Breast epithelium (tissue), 4 donors: ENCODE measurements at regions not wholly inside any gene's neighbourhood (a gene's known extent, or its start where the extent isn't known, plus 50 kb on each side); places are given as distances from the start of the nearest gene placed in this dataset.

Experiments
- DNase-seq, 2 donors: peaks; one replicate each; pipeline ENCODE4 v3.0.0-alpha.2; 2019; ENCODE audit warnings: low spot score in 2 of 2
- H3K27ac ChIP-seq, 2 donors: fragments of 200-600 bp; sonication (generic) in 1 of 2; one replicate each; pipeline ENCODE4 v1.5.1; 2016 to 2019; ENCODE audit warnings: mild to moderate bottlenecking in 1 of 2
- H3K27me3 ChIP-seq, 2 donors: fragments of 200-600 bp; sonication (generic) in 1 of 2; one replicate each; pipeline versions ENCODE4 v1.5.1 to v1.6.0; 2017 to 2019; ENCODE audit warnings: control low read depth in 1 of 2, mild to moderate bottlenecking in 1 of 2
- H3K36me3 ChIP-seq: fragments of 200-600 bp; one replicate; pipeline ENCODE4 v1.5.1; 2019
- H3K4me1 ChIP-seq, 2 donors: fragments of 200-600 bp; sonication (generic); one replicate each; pipeline ENCODE4 v1.5.1; 2016 to 2019; ENCODE audit warnings: control low read depth in 1 of 2
- H3K4me3 ChIP-seq, 3 donors: fragments of 200-600 bp; sonication (generic); 1 replicate in 2 of 3; 2 replicates in 1 of 3; pipeline ENCODE4 v1.5.1; 2016 to 2019; ENCODE audit warnings: mild to moderate bottlenecking in 3 of 3, moderate library complexity in 2 of 3
- H3K9me3 ChIP-seq, 2 donors: fragments of 200-600 bp; sonication (generic) in 1 of 2; one replicate each; pipeline ENCODE4 v1.5.1; 2016 to 2019; ENCODE audit warnings: control low read depth in 1 of 2
- CTCF ChIP-seq, 3 donors: fragments of 450-650 bp; IDR thresholded peaks; one replicate each; pipeline ENCODE4 v1.5.1; 2016 to 2017; ENCODE audit warnings: antibody characterized with exemption in 3 of 3, mild to moderate bottlenecking in 3 of 3, moderate library complexity in 3 of 3
- POLR2A ChIP-seq: fragments of 450-650 bp; IDR thresholded peaks from one replicate; pipeline ENCODE4 v1.6.1; 2016; ENCODE audit warnings: antibody characterized with exemption, mild to moderate bottlenecking, moderate library complexity
- POLR2AphosphoS5 ChIP-seq, 3 donors: sonication (generic); formaldehyde crosslinking; IDR thresholded peaks; one replicate each; pipeline ENCODE4 v1.6.1; 2017; ENCODE audit warnings: antibody characterized with exemption in 3 of 3
- intact Hi-C: fragments of 100-400 bp; cut with DNase I; formaldehyde crosslinking; loops from one replicate; pipeline ENCODE4 v1.15.1; 2023; ENCODE audit warnings: low total_unique reads

- H3K27ac ChIP-seq: no peak overlapping the region
- intact Hi-C loops: no loop called here
- no peaks in the 10 kb centered on the region for H3K4me1 ChIP-seq
- H3K9me3 ChIP-seq: no peaks in the 10 kb centered on the region
- TF ChIP-seq CTCF (IDR thresholded peaks at IDR 0.05) (no peak), POLR2A (no peak), POLR2AphosphoS5 (IDR thresholded peaks at IDR 0.05) (no peak)
- DNase-seq: peak in 1 of 2 donors; percentile 22
- no peak overlapping the region for H3K4me3 ChIP-seq
- no peaks in the 10 kb centered on the region for H3K36me3 ChIP-seq
- H3K27me3 ChIP-seq: no peaks in the 10 kb centered on the region
These were observed 243.5 kb upstream of the MYT1L start for GRCh38 chr2:2574401-2575180.

- no peaks in the 10 kb centered on the region for H3K36me3 ChIP-seq
- TF ChIP-seq CTCF (IDR thresholded peaks at IDR 0.05) (no peak), POLR2A (no peak), POLR2AphosphoS5 (IDR thresholded peaks at IDR 0.05) (no peak)
- H3K9me3 ChIP-seq: no peaks in the 10 kb centered on the region
- H3K27ac ChIP-seq: no peak overlapping the region
- DNase-seq: no peak
- no peaks in the 10 kb centered on the region for H3K27me3 ChIP-seq
- no peaks in the 10 kb centered on the region for H3K4me1 ChIP-seq
- intact Hi-C loops: no loop called here
- no peak overlapping the region for H3K4me3 ChIP-seq
These were observed 242.7 kb upstream of the MYT1L start for GRCh38 chr2:2573658-2574293.

- no peaks in the 10 kb centered on the region for H3K36me3 ChIP-seq
These were observed 242.1 kb upstream of the MYT1L start for GRCh38 chr2:2573205-2573604.

GRCh38 chr2:2572393-2573204 is 241.5 kb upstream of the MYT1L start:
- TF ChIP-seq CTCF (IDR thresholded peaks at IDR 0.05): no peak
- TF ChIP-seq POLR2A: no peak
- TF ChIP-seq POLR2AphosphoS5 (IDR thresholded peaks at IDR 0.05): no peak
- intact Hi-C loops: no loop called here
- Histone ChIP-seq H3K4me3 (no peak overlapping the region), H3K36me3 (no peaks in the 10 kb centered on the region), H3K4me1 (no peaks in the 10 kb centered on the region), H3K9me3 (no peaks in the 10 kb centered on the region), H3K27ac (no peak overlapping the region), H3K27me3 (no peaks in the 10 kb centered on the region)
- no peak for DNase-seq

More at GRCh38 chr2:2573205-2573604, 242.1 kb upstream of the MYT1L start:
- no peak for DNase-seq
- H3K9me3 ChIP-seq: no peaks in the 10 kb centered on the region
- no peaks in the 10 kb centered on the region for H3K4me1 ChIP-seq
- H3K27me3 ChIP-seq: no peaks in the 10 kb centered on the region
- TF ChIP-seq POLR2A (no peak), POLR2AphosphoS5 (IDR thresholded peaks at IDR 0.05) (no peak), CTCF (IDR thresholded peaks at IDR 0.05) (no peak)
- intact Hi-C loops: no loop called here
- no peak overlapping the region for H3K27ac ChIP-seq
- H3K4me3 ChIP-seq: no peak overlapping the region
